Retinal pigment epithelial cell (primary cell): ENCODE measurements at regions not wholly inside any gene's neighbourhood (a gene's known extent, or its start where the extent isn't known, plus 50 kb on each side); places are given as distances from the start of the nearest gene placed in this dataset.

ENCODE experiments used
- DNase-seq: peaks from one replicate; pipeline ENCODE4 v3.0.0-alpha.2; 2010; ENCODE audit warnings: low read depth
- H3K4me3 ChIP-seq: 2 replicates; pipeline ENCODE4 v1.5.1; 2011; ENCODE audit warnings: mild to moderate bottlenecking, low read length, control low read depth, moderate library complexity
- CTCF ChIP-seq: conservative IDR thresholded peaks from 2 replicates; pipeline ENCODE4 v1.5.1; 2011; ENCODE audit warnings: low read depth, low read length, control low read depth, inconsistent platforms

DNA sequence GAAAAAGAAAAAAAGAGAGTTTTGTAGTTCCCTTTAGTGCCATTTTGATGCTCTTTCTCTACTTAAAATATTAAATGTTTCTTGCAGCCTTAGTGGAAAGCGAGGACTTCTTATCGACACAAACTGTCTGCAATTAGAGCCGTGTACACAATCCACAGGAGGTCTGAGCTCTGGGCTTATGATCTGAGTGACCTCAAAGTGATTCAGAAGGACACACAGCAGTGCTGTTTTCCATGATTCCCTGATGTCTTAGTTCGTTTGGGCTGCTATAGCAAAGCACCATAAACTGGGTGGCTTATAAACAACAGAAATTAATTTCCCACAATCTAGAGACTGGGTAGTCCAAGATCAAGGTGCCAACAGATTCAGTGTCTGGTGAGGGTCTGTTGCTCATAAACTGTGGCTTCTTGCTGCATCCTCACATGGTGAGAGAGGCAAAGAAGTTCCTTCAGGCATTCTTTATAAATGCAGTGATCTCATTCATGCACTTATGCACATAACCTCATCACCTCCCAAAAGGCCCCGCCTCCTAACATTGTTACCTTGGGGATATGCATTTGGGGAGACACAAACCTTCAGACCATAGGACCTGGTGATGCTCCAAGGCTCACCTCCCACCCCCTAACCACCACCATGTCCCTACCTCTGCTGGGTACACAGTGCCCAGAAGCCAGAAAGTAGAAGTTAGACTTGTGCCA is 204.5 kb upstream of the GHITM start:
- H3K4me3 ChIP-seq = no peak overlapping the region
- no peak for TF ChIP-seq CTCF
- DNase-seq = no peak

- no peak for DNase-seq
- H3K4me3 ChIP-seq = no peak overlapping the region
- TF ChIP-seq CTCF = no peak
These were observed 204.0 kb upstream of the GHITM start for GRCh38 chr10:83935339-83935736.

- DNase-seq = no peak
- no peak for TF ChIP-seq CTCF
- H3K4me3 ChIP-seq = no peak overlapping the region
These were observed 203.4 kb upstream of the GHITM start for GRCh38 chr10:83935911-83936310.

DNA sequence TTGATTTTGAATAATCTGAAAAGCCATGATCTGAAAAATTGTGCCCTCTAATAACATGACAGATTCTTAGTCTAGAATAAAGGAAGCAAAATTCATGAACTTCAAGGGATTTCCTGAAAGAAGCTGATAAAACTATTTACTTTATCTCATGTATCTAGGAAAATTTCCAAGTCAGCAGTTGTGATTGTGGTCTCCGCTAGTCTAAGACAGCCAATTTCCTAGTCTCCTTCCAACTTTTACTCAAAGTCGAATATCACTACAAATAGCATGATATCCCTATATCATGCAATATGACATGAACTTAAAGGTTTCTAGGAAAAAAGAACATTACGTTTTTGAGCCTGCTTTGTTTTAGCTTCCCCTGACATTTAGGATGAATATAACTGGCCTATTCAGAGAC is 202.1 kb upstream of the GHITM start:
- TF ChIP-seq CTCF = no peak
- DNase-seq = no peak

GRCh38 chr10:83937826-83938225 is 201.5 kb upstream of the GHITM start:
- no peak for DNase-seq
- no peak overlapping the region for H3K4me3 ChIP-seq
- TF ChIP-seq CTCF = no peak

More for the DNA sequence above, 202.1 kb upstream of the GHITM start:
- no peak overlapping the region for H3K4me3 ChIP-seq

- no peak for TF ChIP-seq CTCF
- no peak overlapping the region for H3K4me3 ChIP-seq
- DNase-seq = no peak
These were observed 198.1 kb upstream of the GHITM start for GRCh38 chr10:83941189-83941588.

DNA sequence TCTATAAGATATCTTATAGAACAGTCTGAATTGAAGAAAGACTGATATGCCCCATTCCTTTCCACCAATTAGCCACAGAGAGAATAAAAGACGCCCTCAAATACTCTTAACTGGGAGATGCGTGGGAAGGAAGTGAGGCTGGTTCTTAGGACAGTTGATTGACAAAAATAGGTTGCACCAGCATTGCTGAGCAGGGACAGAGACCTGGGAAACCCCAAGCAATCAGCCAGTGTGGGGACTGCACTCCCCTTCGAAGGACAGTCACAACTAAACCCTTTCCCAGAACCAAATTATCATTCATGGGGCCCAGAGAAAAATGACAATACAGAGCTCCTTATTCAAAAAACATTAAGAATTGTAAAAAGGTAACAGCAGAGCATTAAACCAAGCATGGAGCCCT is 196.9 kb upstream of the GHITM start:
- H3K4me3 ChIP-seq = no peak overlapping the region
- TF ChIP-seq CTCF = no peak
- no peak for DNase-seq
